ENCODE measurements at regions not wholly inside any gene's neighbourhood (a gene's known extent, or its start where the extent isn't known, plus 50 kb on each side); places are given as distances from the start of the nearest gene placed in this dataset.

DNA sequence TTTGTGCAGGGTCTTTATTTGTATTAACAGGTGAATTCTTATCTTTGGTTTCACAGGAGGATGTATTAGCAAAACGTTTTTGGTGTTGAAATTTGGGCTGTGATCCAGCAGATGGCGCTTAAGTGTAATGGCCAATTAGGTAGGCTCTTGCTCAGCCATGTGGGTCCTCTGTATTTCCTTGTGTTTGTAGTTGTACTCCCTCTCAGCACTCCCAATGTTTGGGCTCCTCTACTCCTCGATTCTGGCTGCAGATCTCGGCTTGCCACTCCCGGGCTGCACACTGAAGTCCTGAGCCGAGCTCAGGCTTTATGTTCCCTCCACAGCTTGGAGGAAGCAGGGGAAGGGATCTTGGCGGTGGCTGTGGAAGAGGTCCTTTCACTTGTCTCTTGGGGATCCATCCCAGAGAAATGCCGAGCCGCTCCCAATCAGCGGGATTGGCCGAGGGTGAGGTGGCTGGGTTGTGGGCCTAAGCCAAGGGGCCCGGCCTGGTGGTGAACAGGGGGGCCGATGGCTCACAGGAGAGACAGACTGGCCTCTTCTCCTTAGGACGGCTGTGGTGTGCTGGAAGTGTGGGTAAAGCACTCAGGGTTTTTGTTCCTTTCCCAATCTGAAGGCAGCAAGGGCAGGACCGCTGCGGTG lies 133.7 kb downstream of the AEBP2 start:
- no peak for ATAC-seq
- no peaks in the 10 kb centered on the region for H3K27me3 Mint-ChIP-seq
- no peak overlapping the region for H3K4me3 Mint-ChIP-seq
- H3K9me3 Mint-ChIP-seq: no peaks in the 10 kb centered on the region
- no peak overlapping the region for H3K27ac Mint-ChIP-seq
- peaks cover 29% of the 10 kb centered on the region for H3K36me3 Mint-ChIP-seq
- H3K4me1 Mint-ChIP-seq: no peaks in the 10 kb centered on the region

DNA sequence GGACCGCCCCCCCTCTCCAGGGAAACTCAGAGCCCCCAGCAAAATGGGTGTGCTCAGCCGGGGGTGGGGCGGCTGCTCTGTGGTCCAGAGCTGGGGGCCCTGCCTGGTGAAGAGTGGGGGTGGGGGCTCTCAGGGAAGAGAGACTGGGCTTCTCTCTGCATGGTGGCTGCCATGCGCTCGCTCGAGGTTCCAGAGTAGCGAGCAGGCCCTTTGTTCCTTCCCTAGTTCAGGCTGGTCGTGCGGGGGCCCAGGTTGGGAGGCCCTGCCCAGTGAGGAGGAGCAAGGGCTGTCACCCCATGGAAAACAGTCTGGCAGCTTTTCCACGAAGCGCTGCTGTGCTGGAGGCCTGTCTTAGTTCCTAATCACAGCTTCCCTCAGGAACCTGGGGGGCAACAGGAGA lies 134.6 kb downstream of the AEBP2 start:
- no peak for ATAC-seq
- Mint-ChIP-seq H3K27ac (no peak overlapping the region), H3K27me3 (no peaks in the 10 kb centered on the region), H3K4me3 (no peak overlapping the region), H3K9me3 (no peaks in the 10 kb centered on the region), H3K4me1 (no peaks in the 10 kb centered on the region), H3K36me3 (peaks cover 35% of the 10 kb centered on the region)

DNA sequence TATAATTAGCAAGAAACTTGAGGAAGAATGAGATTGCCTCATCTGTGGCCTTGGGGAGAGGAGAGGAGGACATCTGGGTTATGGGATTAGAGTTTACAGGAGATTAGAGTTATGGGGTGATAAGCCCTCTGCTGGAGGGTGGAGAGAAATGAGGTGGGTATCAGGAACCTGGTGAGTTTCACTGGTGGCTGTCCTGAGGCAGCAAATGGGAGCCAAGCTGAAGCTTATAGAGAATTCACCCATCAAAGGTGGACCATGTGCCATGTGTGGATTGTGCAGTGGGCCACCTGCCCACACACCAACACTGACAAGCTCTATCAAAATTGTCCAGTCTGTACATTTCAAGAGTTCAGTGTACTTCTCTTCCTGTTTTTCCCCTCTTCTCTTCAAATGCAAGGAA lies 135.3 kb downstream of the AEBP2 start:
- no peak for ATAC-seq

DNA sequence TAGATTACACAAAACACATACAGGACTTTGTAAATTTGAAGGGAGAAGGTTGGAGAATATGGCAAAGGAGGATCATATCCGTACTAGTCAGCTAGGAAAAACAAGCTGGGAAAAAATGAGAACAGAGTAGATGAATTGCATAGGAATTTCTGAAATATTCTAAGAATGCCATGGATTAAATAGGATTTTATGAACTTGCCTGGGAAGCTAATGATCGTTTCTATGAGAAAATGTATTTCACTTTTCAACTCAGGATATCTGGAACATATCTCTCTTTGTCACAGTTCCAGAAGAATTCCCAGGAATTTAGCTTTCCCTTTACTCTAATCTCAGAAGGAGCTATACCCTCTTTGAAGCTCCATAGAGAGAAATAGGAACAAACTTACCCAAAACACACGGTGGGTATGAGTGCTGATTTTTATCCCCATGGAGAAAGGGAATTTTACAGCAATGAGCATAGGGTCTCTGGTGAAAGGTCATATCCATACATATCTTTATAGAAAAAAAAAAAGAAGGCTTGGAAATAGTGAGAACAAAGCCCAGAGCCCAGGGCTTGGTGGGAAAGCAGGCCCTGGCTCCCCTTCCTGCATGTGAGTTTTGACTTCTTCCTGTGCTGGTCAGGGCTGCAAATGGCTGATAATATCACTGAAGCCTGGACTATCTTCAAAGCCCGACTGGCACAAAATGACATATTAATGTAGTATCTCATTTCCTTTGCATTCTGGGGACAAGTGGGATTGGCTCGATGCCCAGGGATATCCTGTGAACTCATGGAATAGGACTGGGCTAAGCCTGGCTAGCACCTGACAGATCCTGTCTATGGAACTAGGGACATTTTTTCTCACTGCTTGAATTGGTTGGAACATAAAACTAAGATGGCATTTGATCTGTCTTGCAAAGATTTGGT lies 136.3 kb downstream of the AEBP2 start:
- H3K27ac Mint-ChIP-seq: no peak overlapping the region
- no peak overlapping the region for H3K4me3 Mint-ChIP-seq
- no peaks in the 10 kb centered on the region for H3K27me3 Mint-ChIP-seq
- no peak for ATAC-seq
- H3K4me1 Mint-ChIP-seq: no peaks in the 10 kb centered on the region
- peaks cover 32% of the 10 kb centered on the region for H3K36me3 Mint-ChIP-seq
- H3K9me3 Mint-ChIP-seq: peaks cover 4% of the 10 kb centered on the region

More for the DNA sequence above, 135.3 kb downstream of the AEBP2 start:
- H3K27ac Mint-ChIP-seq: no peak overlapping the region
- H3K4me1 Mint-ChIP-seq: no peaks in the 10 kb centered on the region
- no peaks in the 10 kb centered on the region for H3K27me3 Mint-ChIP-seq
- H3K9me3 Mint-ChIP-seq: no peaks in the 10 kb centered on the region
- H3K4me3 Mint-ChIP-seq: no peak overlapping the region
- H3K36me3 Mint-ChIP-seq: peaks cover 35% of the 10 kb centered on the region

DNA sequence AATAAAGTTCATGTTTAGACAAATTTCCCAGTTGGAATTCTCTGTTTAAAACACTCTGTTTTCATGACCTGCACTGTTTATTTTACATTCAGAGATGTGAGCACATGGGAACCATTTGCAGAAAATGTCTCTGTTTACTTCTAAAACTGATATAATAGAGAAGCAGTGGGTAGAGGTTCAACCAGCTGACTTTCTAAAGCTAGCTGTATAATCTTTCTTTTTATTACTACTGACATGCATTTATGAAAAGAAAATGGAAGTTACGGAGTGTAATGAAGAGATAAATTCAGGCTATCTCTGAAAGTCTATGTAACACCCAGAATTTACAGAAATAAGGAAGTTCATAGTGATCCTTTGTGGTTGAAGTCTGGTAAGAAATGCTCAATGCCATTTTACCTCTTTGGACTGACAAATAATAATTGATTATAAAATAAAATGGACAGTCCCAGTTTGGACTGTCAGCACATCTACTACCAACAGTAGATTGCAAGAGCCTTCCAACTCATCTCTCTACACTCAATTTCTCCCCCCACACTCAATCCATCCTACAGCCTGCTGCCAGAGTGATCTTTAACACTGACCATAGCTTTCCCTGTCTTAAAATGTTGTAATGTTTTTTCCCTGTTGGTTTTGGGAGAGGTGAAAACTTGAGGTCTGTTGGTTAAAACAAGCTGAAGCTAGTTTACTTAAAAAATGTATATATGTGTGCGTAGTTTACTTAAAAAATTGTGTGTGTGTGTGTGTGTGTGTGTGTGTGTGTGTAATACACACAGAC lies 137.4 kb downstream of the AEBP2 start:
- peaks cover 6% of the 10 kb centered on the region for H3K9me3 Mint-ChIP-seq
- no peak overlapping the region for H3K27ac Mint-ChIP-seq
- ATAC-seq: no peak
- no peaks in the 10 kb centered on the region for H3K4me1 Mint-ChIP-seq
- H3K4me3 Mint-ChIP-seq: no peak overlapping the region
- H3K27me3 Mint-ChIP-seq: no peaks in the 10 kb centered on the region
- H3K36me3 Mint-ChIP-seq: peaks cover 34% of the 10 kb centered on the region

DNA sequence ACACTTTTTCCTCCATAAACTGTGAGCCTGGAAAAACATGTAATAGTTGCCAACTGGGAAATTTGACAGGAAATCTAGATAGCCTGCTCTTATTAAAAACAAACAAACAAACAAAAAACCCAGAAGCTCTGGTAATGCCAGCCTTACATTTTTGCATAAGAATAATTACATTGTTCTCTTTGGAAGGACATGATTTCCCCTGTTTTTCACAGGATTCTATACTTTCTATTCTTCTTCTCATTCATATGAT lies 137.9 kb downstream of the AEBP2 start:
- Mint-ChIP-seq H3K4me3 (no peak overlapping the region), H3K27ac (no peak overlapping the region), H3K9me3 (peaks cover 8% of the 10 kb centered on the region), H3K36me3 (peaks cover 36% of the 10 kb centered on the region), H3K27me3 (no peaks in the 10 kb centered on the region), H3K4me1 (no peaks in the 10 kb centered on the region)
- ATAC-seq: no peak

DNA sequence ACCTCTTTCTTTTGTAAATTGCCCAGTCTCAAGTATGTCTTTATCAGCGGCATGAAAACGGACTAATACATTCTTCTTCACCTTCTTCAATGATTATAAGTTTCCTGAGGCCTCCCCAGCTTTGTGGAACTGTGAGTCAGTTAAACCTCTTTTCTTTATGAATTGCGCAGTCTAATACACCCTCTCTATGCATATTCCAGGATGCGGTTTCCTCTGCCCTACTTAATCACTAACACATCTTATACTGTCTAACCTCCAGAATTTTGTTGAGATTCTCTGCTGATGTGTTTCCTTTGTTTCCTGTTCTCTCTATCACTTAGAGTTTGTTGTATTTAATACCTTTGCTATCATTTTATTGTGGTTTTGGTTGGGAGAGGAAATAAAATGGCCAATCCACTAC lies 145.4 kb downstream of the AEBP2 start:
- H3K27ac Mint-ChIP-seq: no peak overlapping the region
- no peaks in the 10 kb centered on the region for H3K4me1 Mint-ChIP-seq
- no peaks in the 10 kb centered on the region for H3K27me3 Mint-ChIP-seq
- no peak overlapping the region for H3K4me3 Mint-ChIP-seq
- peaks cover 50% of the 10 kb centered on the region for H3K36me3 Mint-ChIP-seq
- peaks cover 33% of the 10 kb centered on the region for H3K9me3 Mint-ChIP-seq
- no peak for ATAC-seq

DNA sequence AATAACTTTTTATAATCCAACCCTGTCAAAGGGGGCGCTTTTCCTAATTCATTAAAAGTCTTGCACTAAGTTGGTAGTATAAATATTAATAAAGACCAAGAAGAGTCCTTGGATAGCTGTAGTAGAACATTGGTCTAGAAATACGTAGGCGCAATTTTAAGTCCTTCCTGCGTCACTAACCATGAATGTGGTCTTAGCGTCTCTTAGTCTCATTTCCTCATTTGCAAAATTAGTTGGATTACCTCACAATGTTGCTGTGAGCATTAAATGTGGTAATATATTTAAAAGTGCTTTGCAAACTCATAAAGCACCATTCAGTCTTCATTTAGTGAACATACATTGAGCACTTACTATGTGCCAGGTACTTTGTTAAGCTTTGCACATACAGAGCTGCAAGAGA lies 149.7 kb downstream of the AEBP2 start:
- Mint-ChIP-seq H3K4me3 (no peak overlapping the region), H3K4me1 (no peaks in the 10 kb centered on the region), H3K9me3 (peaks cover 17% of the 10 kb centered on the region), H3K27me3 (no peaks in the 10 kb centered on the region), H3K36me3 (peaks cover 25% of the 10 kb centered on the region), H3K27ac (no peak overlapping the region)
- ATAC-seq: no peak

DNA sequence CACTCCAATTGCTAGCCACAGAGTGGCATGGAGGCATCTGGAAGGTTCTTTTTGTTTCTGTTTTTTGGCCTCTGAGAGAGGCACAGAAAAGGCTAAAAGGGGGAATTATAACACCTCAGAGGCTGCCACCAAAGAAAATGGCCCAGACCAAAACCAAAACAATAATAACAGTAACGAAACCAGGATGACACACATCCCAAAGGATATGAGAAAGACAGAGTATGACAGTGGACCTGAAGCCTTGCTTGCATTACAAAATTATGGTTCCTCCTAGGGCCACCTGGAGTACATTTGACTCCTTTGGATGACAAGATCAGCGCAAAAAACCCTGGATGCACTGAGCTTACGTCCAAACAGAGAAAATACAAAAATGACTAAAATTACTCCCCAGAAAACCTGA lies 152.7 kb downstream of the AEBP2 start:
- H3K27me3 Mint-ChIP-seq: no peaks in the 10 kb centered on the region
- H3K9me3 Mint-ChIP-seq: peaks cover 2% of the 10 kb centered on the region
- H3K27ac Mint-ChIP-seq: no peak overlapping the region
- ATAC-seq: no peak
- no peak overlapping the region for H3K4me3 Mint-ChIP-seq
- H3K36me3 Mint-ChIP-seq: peaks cover 4% of the 10 kb centered on the region
- H3K4me1 Mint-ChIP-seq: no peaks in the 10 kb centered on the region

DNA sequence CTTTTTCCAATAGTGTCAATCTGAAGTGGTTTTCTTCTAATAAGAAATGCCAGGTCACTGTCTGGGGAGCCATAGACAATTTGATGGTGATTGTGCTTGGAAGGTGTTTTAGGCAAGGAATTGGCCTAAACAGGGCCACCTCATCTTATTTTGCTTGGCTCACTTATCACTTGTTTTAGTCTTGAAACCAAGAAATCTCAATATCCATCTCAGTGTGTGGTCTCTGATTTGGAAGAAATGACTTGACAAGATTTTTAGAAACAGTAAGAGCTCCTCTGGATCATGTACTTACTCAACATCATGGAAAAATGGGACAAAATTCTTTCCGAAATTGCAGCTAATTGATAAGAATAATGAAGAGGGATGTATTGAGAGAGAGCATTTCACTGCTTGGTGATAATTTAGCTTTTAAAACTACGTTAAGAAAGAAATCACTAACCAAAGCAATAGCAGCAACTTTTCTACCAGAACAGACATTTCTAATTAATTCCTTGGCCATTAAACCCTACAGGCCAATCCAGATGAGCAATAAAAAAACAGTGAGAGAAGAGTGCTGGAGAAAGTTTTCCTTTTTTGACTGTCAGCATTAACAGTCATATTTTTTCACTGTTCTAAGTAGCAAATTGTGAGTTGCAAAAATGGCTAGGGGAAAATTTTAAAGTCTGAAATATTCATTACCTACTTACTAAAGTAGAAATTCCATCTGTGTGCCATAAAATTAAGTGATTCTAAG lies 157.3 kb downstream of the AEBP2 start:
- no peak for ATAC-seq
- Mint-ChIP-seq H3K4me3 (no peak overlapping the region), H3K27me3 (no peaks in the 10 kb centered on the region), H3K36me3 (no peaks in the 10 kb centered on the region), H3K4me1 (no peaks in the 10 kb centered on the region), H3K27ac (no peak overlapping the region), H3K9me3 (no peaks in the 10 kb centered on the region)

DNA sequence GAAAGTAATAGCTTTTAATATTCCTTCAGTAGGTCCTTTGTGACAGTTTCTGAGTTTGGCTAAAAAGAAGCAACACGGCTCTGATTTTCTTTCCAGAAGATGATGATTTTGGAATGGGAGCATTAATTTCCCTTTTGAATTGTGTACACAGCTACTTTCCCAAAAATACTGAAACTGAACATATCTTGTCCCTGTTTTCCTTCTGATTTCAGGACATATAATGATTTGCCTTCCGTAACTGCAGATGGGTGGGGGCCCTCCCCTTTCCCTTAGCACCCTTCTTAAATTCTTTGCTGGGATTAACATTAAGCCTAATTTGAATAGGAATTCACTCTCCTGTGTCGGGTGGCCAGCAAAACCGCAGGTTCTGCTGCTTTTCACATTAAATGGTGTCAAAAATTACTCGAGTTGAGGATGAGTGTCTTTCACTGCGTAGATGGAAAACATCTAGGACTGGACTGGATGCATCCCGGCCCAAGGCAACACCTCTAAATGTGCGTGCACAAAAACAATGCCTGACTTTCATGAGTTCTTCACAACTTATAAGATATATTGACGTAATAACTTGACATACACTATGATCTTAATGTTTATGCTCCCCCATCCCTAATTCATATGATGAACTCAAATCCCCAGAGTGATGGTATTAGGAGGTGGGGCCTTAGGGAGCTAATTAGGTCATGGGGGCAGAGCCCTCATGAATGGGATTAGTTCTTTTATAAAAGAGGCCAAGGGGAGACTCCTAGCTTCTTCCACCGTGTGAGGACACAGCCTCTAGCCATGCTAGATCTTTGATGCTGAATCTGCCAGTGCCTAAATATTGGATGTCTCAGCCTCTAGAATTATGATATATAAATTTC lies 158.1 kb downstream of the AEBP2 start:
- Mint-ChIP-seq H3K9me3 (no peaks in the 10 kb centered on the region), H3K27ac (no peak overlapping the region), H3K27me3 (no peaks in the 10 kb centered on the region), H3K36me3 (no peaks in the 10 kb centered on the region), H3K4me1 (no peaks in the 10 kb centered on the region), H3K4me3 (no peak overlapping the region)
- ATAC-seq: no peak

DNA sequence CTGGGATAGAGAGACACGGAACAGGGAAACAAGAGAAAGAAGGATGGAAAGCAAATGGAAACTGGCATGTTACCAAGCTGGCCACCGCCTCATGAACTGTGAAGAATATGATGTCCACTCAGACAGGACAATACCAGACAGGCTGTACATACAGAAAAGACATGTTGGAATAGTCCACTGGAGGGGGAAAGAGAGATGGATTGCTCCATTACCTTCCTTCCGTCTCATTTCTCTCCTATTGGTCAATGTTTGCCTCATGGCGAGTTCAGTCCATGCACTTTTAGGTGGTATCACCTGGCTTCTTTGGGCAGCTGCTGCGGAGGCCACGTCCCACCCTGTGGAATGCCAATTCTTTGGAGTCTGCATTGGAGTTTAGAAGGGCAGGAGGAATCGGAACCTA lies 166.4 kb downstream of the AEBP2 start:
- Mint-ChIP-seq H3K27me3 (no peaks in the 10 kb centered on the region), H3K4me3 (no peak overlapping the region), H3K4me1 (no peaks in the 10 kb centered on the region), H3K36me3 (peaks cover 30% of the 10 kb centered on the region), H3K9me3 (peaks cover 4% of the 10 kb centered on the region), H3K27ac (no peak overlapping the region)
- ATAC-seq: no peak

DNA sequence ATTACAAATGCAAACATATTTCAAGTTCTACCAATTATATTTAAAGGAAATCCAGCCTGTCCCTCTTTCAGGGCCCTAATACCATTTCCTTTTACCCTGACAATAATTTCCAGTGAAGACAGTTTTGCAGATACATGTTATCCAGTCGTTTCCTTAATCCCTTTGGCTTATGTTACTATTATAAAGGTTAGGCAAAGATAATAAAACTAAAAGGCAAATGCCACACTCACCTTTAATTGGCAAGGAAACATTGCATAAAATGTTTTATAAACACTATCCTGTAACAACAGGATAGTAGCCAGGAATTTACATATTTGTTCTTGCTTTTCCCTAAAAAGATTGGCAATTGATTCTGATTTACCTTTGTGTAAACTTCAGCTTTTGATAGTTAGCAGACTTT lies 168.7 kb downstream of the AEBP2 start:
- Mint-ChIP-seq H3K4me3 (no peak overlapping the region), H3K36me3 (peaks cover 48% of the 10 kb centered on the region), H3K27me3 (no peaks in the 10 kb centered on the region), H3K4me1 (no peaks in the 10 kb centered on the region), H3K27ac (no peak overlapping the region), H3K9me3 (peaks cover 10% of the 10 kb centered on the region)
- ATAC-seq: no peak

DNA sequence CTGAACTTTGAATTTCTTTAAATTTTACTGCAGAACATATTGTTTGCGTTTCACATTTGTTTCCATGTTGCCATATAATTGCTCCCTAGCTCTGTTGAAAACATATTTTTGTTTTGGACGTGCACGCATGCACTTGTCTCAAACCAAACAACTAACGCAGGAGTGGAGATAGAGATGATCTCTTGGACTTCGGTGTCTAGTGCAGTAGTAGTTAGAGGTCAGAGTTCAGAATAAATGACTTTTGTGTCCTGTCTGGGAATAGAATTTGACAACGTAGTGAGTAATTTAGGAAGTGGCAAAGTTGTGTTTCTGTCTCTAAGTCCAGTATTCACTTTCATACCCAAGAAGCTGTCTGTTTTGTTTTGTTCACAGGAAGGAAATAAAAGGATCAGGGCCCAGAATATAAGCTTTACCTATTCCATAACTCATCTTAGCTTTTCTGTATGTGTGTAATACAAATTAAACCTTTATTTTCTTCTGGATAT lies 173.8 kb downstream of the AEBP2 start:
- no peak overlapping the region for H3K4me3 Mint-ChIP-seq
- H3K27ac Mint-ChIP-seq: no peak overlapping the region
- no peaks in the 10 kb centered on the region for H3K27me3 Mint-ChIP-seq
- peaks cover 25% of the 10 kb centered on the region for H3K36me3 Mint-ChIP-seq
- no peak for ATAC-seq
- H3K9me3 Mint-ChIP-seq: peaks cover 6% of the 10 kb centered on the region
- no peaks in the 10 kb centered on the region for H3K4me1 Mint-ChIP-seq
